Erythroblast (primary cell): ENCODE measurements at regions not wholly inside any gene's neighbourhood (a gene's known extent, or its start where the extent isn't known, plus 50 kb on each side); places are given as distances from the start of the nearest gene placed in this dataset.

Experiments
- GATA1 ChIP-seq: IDR thresholded peaks from 2 replicates; pipeline ENCODE4 v1.6.1; 2011; ENCODE audit warnings: low read depth, mild to moderate bottlenecking, control low read depth, low read length, moderate library complexity
- POLR2A ChIP-seq: IDR thresholded peaks from 2 replicates; pipeline ENCODE4 v1.6.1; 2011; ENCODE audit warnings: mild to moderate bottlenecking, low read length

DNA sequence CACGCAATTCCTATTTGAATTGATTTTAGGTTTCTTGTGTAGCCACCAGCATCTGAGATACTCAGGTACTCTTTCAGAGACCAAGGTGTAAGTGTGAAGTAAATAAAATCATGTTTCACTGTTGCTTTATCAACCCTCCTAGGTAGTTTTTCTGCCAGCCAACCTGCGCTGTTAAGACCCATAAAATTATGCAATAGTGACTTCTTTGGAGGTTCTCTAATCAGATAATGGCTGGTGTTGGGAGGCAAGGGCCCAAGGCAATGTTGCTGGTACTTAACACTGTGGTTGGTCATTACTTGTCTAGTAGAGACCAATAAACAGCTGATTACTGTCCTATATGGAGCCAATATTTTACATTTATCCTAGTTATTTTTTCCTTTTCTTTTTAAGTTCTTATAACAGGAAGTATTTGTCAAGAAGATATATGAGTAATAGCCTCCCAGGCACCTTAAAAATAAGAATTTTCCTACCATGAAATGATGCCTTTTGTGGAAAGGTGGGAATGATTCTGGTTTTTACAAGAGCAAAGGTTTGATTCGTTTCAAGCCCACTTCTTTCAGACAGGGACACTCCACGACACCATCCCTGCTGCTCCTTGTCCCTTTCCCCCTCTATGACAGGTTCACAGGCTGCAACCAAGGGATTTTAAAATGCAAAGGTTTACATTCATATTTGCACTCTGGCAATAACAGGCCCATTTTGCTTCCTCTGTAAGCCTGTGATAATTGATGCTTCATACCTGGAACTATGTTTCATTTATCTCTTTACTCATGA, 259.3 kb downstream of the MEIS1 start:
- no peak for TF ChIP-seq POLR2A
- no peak for TF ChIP-seq GATA1
